CD14-positive monocyte (primary cell): ENCODE measurements at regions not wholly inside any gene's neighbourhood (a gene's known extent, or its start where the extent isn't known, plus 50 kb on each side); places are given as distances from the start of the nearest gene placed in this dataset.

Experiments used
- DNase-seq, 3 donors: peaks; one replicate each; pipeline ENCODE4 v3.0.0-alpha.2; 2011 to 2022
- H2AFZ ChIP-seq: 2 replicates; pipeline ENCODE4 v1.6.0; 2012; ENCODE audit warnings: mild to moderate bottlenecking, low read depth, low read length, inconsistent platforms; ENCODE audit not compliant: insufficient read depth, poor library complexity, severe bottlenecking
- H3K27ac ChIP-seq, 2 donors: 1 replicate in 1 of 2; 2 replicates in 1 of 2; pipeline ENCODE4 v1.5.1; 2012 to 2013; ENCODE audit warnings: low read length in 2 of 2, control low read depth in 1 of 2, inconsistent platforms in 1 of 2, low read depth in 1 of 2, mild to moderate bottlenecking in 1 of 2
- H3K27me3 ChIP-seq, 2 donors: one replicate each; pipeline versions ENCODE4 v1.6.0 to v1.6.1; 2011 to 2013; ENCODE audit warnings: low read length in 2 of 2; ENCODE audit not compliant: control insufficient read depth in 2 of 2, insufficient read depth in 2 of 2
- H3K36me3 ChIP-seq, 2 donors: replicated peaks in 1 of 2; 1 replicate in 1 of 2; 2 replicates in 1 of 2; pipeline versions ENCODE4 v1.5.1 to v1.6.1; 2012 to 2013; ENCODE audit warnings: low read length in 2 of 2, control low read depth in 1 of 2, inconsistent platforms in 1 of 2, mild to moderate bottlenecking in 1 of 2; ENCODE audit not compliant: insufficient read depth in 2 of 2, control insufficient read depth in 1 of 2
- H3K4me1 ChIP-seq, 2 donors: 1 replicate in 1 of 2; 2 replicates in 1 of 2; pipeline versions ENCODE4 v1.5.1 to v1.6.1; 2012 to 2013; ENCODE audit warnings: low read length in 2 of 2, control low read depth in 1 of 2, inconsistent platforms in 1 of 2, mild to moderate bottlenecking in 1 of 2, moderate library complexity in 1 of 2; ENCODE audit not compliant: insufficient read depth in 2 of 2, control insufficient read depth in 1 of 2
- H3K4me2 ChIP-seq: replicated peaks from 2 replicates; pipeline ENCODE3; 2012; ENCODE audit warnings: low read length, moderate library complexity, mild to moderate bottlenecking; ENCODE audit not compliant: poor library complexity, severe bottlenecking; ENCODE audit errors: extremely low read depth
- H3K4me3 ChIP-seq, 3 experiments: fragments of 200-600 bp in 1 of 3; sonication (generic) in 1 of 3; replicated peaks in 1 of 3; 1 replicate in 2 of 3; 2 replicates in 1 of 3; pipeline ENCODE4 v1.5.1; 2011 to 2013; ENCODE audit warnings: low read length in 3 of 3, mild to moderate bottlenecking in 3 of 3, control low read depth in 2 of 3, low read depth in 2 of 3, inconsistent platforms in 1 of 3, moderate library complexity in 1 of 3
- H3K79me2 ChIP-seq: 2 replicates; pipeline ENCODE4 v1.6.0; 2012; ENCODE audit warnings: mild to moderate bottlenecking, control low read depth, inconsistent platforms, low read length, moderate library complexity; ENCODE audit not compliant: insufficient read depth
- H3K9ac ChIP-seq: 2 replicates; pipeline ENCODE4 v1.6.0; 2017; ENCODE audit warnings: low read length, mild to moderate bottlenecking; ENCODE audit not compliant: insufficient read depth, poor library complexity, severe bottlenecking
- H3K9me3 ChIP-seq, 2 donors: replicated peaks in 1 of 2; 1 replicate in 1 of 2; 2 replicates in 1 of 2; pipeline versions ENCODE4 v1.5.1 to v1.6.1; 2012 to 2013; ENCODE audit warnings: low read length in 2 of 2, control low read depth in 1 of 2; ENCODE audit not compliant: control insufficient read depth in 1 of 2, insufficient read depth in 1 of 2
- H4K20me1 ChIP-seq: 2 replicates; pipeline ENCODE4 v1.6.0; 2012; ENCODE audit warnings: mild to moderate bottlenecking, low read length, control low read depth, moderate library complexity; ENCODE audit not compliant: insufficient read depth
- H3K27ac Mint-ChIP-seq, 7 donors: one replicate each; pipeline ENCODE4 v1.8.0; 2020; ENCODE audit warnings: mild to moderate bottlenecking in 7 of 7, mixed read lengths in 7 of 7, moderate library complexity in 6 of 7, inconsistent platforms in 2 of 7
- H3K27me3 Mint-ChIP-seq, 3 donors: one replicate each; pipeline ENCODE4 v1.8.0; 2021 to 2022; ENCODE audit warnings: low read depth in 3 of 3, mild to moderate bottlenecking in 3 of 3, mixed read lengths in 3 of 3, moderate library complexity in 3 of 3, inconsistent platforms in 1 of 3
- H3K36me3 Mint-ChIP-seq, 2 donors: one replicate each; pipeline ENCODE4 v1.8.0; 2020; ENCODE audit warnings: mixed read lengths in 2 of 2, inconsistent platforms in 1 of 2, mild to moderate bottlenecking in 1 of 2
- H3K4me1 Mint-ChIP-seq: one replicate; pipeline ENCODE4 v1.8.0; 2020; ENCODE audit warnings: mild to moderate bottlenecking, mixed read lengths
- H3K4me3 Mint-ChIP-seq, 2 donors: one replicate each; pipeline ENCODE4 v1.8.0; 2020; ENCODE audit warnings: mild to moderate bottlenecking in 2 of 2, mixed read lengths in 2 of 2, moderate library complexity in 1 of 2
- H3K9me3 Mint-ChIP-seq, 7 donors: one replicate each; pipeline ENCODE4 v1.8.0; 2020 to 2022; ENCODE audit warnings: mixed read lengths in 7 of 7, mild to moderate bottlenecking in 6 of 7, moderate library complexity in 6 of 7, inconsistent platforms in 2 of 7
- WGBS: methylation state at CpG from one replicate; pipeline ENCODE4 v1.1.5; 2013; ENCODE audit warnings: missing lambda C conversion rate; ENCODE audit not compliant: insufficient coverage; 5-methylcytosine and 5-hydroxymethylcytosine counted together
- intact Hi-C, 2 donors: fragments of 100-400 bp; cut with micrococcal nuclease; formaldehyde crosslinking; loops; one replicate each; pipeline versions ENCODE4 v1.15.0 to v1.15.1; 2023
- TF ChIP-seq, protein P1 (sequence below): fragments of 200-600 bp; IDR thresholded peaks from one replicate; pipeline ENCODE4 v1.8.0; 2022; ENCODE audit warnings: antibody characterized with exemption, mild to moderate bottlenecking

DNA sequence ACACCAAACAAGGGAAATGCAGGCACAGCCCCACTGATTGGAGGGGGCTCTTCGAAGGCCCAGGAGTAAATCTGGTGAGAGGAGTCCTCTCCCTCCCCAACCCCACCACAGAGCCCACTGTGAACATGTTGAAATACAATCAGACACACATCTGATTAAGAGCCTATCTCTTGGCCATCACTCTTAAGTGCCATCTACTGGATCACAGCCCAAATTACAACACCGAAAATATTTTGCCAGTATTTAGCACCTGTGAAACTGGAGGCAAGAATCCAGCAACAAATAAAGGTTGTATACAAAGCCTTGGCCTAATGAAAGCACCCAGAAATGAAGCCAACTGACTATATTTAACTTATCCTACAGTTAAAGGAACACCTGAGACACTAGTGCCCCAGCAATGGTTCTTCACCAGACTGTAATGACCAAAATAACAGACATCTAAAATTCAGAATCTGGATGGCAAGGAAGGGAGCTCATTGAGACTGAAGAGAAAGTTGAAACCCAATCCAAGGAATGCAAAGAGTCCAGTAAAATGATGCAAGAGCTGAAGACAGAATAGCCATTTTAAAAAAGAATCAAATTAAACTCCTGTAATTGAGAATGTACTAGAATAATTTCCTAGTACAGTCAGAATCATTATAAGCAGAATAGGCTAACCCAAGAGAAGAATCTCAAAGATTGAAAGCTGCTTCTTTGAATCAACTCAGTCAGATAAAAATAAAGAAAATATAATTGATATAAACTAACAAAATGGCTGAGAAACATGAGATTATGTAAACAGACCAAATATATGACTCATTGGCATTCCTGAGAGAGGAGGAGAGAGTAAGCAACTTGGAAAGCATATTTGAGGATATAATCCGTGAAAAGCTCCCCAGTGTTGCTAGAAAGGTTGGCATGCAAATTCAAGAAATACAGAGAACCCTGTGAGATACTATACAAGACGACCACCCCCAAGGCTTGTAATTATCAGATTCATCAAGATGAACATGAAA is 1117.0 kb downstream of the FLRT2 start:
- Mint-ChIP-seq H3K36me3 (no peaks in the 10 kb centered on the region), H3K9me3 (peaks cover 9 to 23% (median 15%) of the 10 kb centered on the region in 7 donors), H3K27me3 (no peaks in the 10 kb centered on the region), H3K4me1 (no peaks in the 10 kb centered on the region), H3K27ac (no peak overlapping the region), H3K4me3 (no peak overlapping the region)
- TF ChIP-seq, protein P1, sequence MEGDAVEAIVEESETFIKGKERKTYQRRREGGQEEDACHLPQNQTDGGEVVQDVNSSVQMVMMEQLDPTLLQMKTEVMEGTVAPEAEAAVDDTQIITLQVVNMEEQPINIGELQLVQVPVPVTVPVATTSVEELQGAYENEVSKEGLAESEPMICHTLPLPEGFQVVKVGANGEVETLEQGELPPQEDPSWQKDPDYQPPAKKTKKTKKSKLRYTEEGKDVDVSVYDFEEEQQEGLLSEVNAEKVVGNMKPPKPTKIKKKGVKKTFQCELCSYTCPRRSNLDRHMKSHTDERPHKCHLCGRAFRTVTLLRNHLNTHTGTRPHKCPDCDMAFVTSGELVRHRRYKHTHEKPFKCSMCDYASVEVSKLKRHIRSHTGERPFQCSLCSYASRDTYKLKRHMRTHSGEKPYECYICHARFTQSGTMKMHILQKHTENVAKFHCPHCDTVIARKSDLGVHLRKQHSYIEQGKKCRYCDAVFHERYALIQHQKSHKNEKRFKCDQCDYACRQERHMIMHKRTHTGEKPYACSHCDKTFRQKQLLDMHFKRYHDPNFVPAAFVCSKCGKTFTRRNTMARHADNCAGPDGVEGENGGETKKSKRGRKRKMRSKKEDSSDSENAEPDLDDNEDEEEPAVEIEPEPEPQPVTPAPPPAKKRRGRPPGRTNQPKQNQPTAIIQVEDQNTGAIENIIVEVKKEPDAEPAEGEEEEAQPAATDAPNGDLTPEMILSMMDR, result no peak
- H3K9ac ChIP-seq, result no peak overlapping the region
- no peak overlapping the region for H2AFZ ChIP-seq
- intact Hi-C loops, result no loop called here
- no peaks in the 10 kb centered on the region for H3K79me2 ChIP-seq
- no peak overlapping the region for H3K27ac ChIP-seq
- peaks cover 12% of the 10 kb centered on the region in 2 donors for H3K9me3 ChIP-seq
- 86% methylated on average over 1 of the region's 4 CpGs for WGBS
- no peak overlapping the region for H3K4me2 ChIP-seq
- H3K4me3 ChIP-seq, result no peak overlapping the region
- H3K27me3 ChIP-seq, result no peaks in the 10 kb centered on the region
- H4K20me1 ChIP-seq, result no peaks in the 10 kb centered on the region
- no peaks in the 10 kb centered on the region for H3K4me1 ChIP-seq
- DNase-seq, result no peak
- no peaks in the 10 kb centered on the region for H3K36me3 ChIP-seq

DNA sequence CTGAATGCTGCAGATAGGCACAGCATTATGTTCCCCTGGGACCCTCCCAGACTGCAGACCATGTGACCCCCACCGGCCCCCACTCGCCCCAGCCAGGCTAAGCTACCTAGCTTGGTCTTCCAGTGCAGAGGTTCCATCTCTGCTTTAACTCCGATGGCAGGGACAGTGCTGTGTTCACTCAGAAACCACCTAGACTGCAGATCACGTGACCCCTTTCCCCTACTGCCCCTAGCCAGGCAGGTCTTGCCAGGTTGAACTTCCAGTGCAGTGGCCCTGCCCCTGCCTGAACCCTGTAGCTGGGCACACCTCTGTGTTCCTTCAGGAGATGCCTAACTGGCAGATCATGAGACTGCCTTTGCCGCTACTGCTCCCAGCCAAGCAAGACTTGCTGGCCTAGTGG is 1116.2 kb downstream of the FLRT2 start:
- no peak overlapping the region for H3K27ac ChIP-seq
- no peak overlapping the region for H2AFZ ChIP-seq
- H3K9ac ChIP-seq, result no peak overlapping the region
- intact Hi-C loops, result no loop called here
- Mint-ChIP-seq H3K27ac (no peak overlapping the region), H3K4me1 (no peaks in the 10 kb centered on the region), H3K9me3 (peaks cover 9 to 23% (median 15%) of the 10 kb centered on the region in 7 donors), H3K36me3 (no peaks in the 10 kb centered on the region), H3K27me3 (no peaks in the 10 kb centered on the region), H3K4me3 (no peak overlapping the region)
- no peaks in the 10 kb centered on the region for H4K20me1 ChIP-seq
- no peak overlapping the region for H3K4me3 ChIP-seq
- H3K79me2 ChIP-seq, result no peaks in the 10 kb centered on the region
- no peaks in the 10 kb centered on the region for H3K27me3 ChIP-seq
- WGBS, result 100% methylated on average over 5 of the region's 5 CpGs
- H3K9me3 ChIP-seq, result peaks cover 12% of the 10 kb centered on the region in 2 donors
- H3K4me2 ChIP-seq, result no peak overlapping the region
- H3K36me3 ChIP-seq, result no peaks in the 10 kb centered on the region
- DNase-seq, result no peak
- no peaks in the 10 kb centered on the region for H3K4me1 ChIP-seq
- TF ChIP-seq, protein P1, result no peak
